Natural killer cell treated with Interleukin-12 subunit alpha and Interleukin-12 subunit beta and Interleukin-15 and Interleukin-18, amount 100 ng/mL, for 72 hours (primary cell): ENCODE measurements at regions not wholly inside any gene's neighbourhood (a gene's known extent, or its start where the extent isn't known, plus 50 kb on each side); places are given as distances from the start of the nearest gene placed in this dataset.

Experiments used
- ATAC-seq, 2 donors: fragments of 150-1000 bp; cut with Tn5 transposase in 1 of 2; sonication (Bioruptor Pico), chemical (Tn5 transposase) in 1 of 2; 2 replicates each; pipeline ENCODE4 v1.10.0; 2021
- DNase-seq: peaks from one replicate; pipeline ENCODE4 v3.0.0; 2022; ENCODE audit warnings: low spot score
- H3K27ac Mint-ChIP-seq, 2 donors: 1 replicate in 1 of 2; 2 replicates in 1 of 2; pipeline ENCODE4 v1.8.0; 2022; ENCODE audit warnings: mixed read lengths in 2 of 2, mild to moderate bottlenecking in 1 of 2, moderate library complexity in 1 of 2
- H3K27me3 Mint-ChIP-seq, 2 donors: 1 replicate in 1 of 2; 2 replicates in 1 of 2; pipeline ENCODE4 v1.8.0; 2022; ENCODE audit warnings: mixed read lengths in 2 of 2
- H3K36me3 Mint-ChIP-seq: one replicate; pipeline ENCODE4 v1.8.0; 2022; ENCODE audit warnings: mixed read lengths
- H3K4me1 Mint-ChIP-seq, 2 donors: 1 replicate in 1 of 2; 2 replicates in 1 of 2; pipeline ENCODE4 v1.8.0; 2022; ENCODE audit warnings: low read depth in 2 of 2, mixed read lengths in 2 of 2, mild to moderate bottlenecking in 1 of 2
- H3K4me3 Mint-ChIP-seq: one replicate; pipeline ENCODE4 v1.8.0; 2022; ENCODE audit warnings: mixed read lengths
- H3K9me3 Mint-ChIP-seq: 2 replicates; pipeline ENCODE4 v1.8.0; 2022; ENCODE audit warnings: mixed read lengths

- Mint-ChIP-seq H3K4me1 (no peaks in the 10 kb centered on the region), H3K9me3 (peaks cover 23% of the 10 kb centered on the region), H3K36me3 (peaks cover 3% of the 10 kb centered on the region), H3K27ac (no peak overlapping the region), H3K27me3 (no peaks in the 10 kb centered on the region), H3K4me3 (no peak overlapping the region)
- DNase-seq (no peak), ATAC-seq (no peak)
These were observed 602.5 kb upstream of the ARGLU1 start for GRCh38 chr13:107170270-107170931.

GRCh38 chr13:107157271-107157670 is 589.3 kb upstream of the ARGLU1 start:
- Mint-ChIP-seq H3K27ac (no peak overlapping the region), H3K36me3 (no peaks in the 10 kb centered on the region), H3K4me3 (no peak overlapping the region), H3K27me3 (no peaks in the 10 kb centered on the region), H3K9me3 (peaks cover 11% of the 10 kb centered on the region), H3K4me1 (no peaks in the 10 kb centered on the region)
- DNase-seq (no peak), ATAC-seq (no peak)

- Mint-ChIP-seq H3K36me3 (no peaks in the 10 kb centered on the region), H3K27ac (no peak overlapping the region), H3K4me3 (no peak overlapping the region), H3K27me3 (no peaks in the 10 kb centered on the region), H3K4me1 (no peaks in the 10 kb centered on the region), H3K9me3 (peaks cover 13% of the 10 kb centered on the region)
- ATAC-seq (no peak), DNase-seq (no peak)
These were observed 576.5 kb upstream of the ARGLU1 start for GRCh38 chr13:107144432-107144831.

GRCh38 chr13:107141767-107142166 is 573.8 kb upstream of the ARGLU1 start:
- Mint-ChIP-seq H3K27ac (no peak overlapping the region), H3K4me3 (no peak overlapping the region), H3K36me3 (no peaks in the 10 kb centered on the region), H3K4me1 (no peaks in the 10 kb centered on the region), H3K9me3 (peaks cover 8% of the 10 kb centered on the region), H3K27me3 (no peaks in the 10 kb centered on the region)
- DNase-seq (no peak), ATAC-seq (no peak)

- no peak for ATAC-seq
- Mint-ChIP-seq H3K36me3 (no peaks in the 10 kb centered on the region), H3K9me3 (peaks cover 10% of the 10 kb centered on the region), H3K27me3 (no peaks in the 10 kb centered on the region), H3K4me3 (no peak overlapping the region), H3K27ac (no peak overlapping the region), H3K4me1 (no peaks in the 10 kb centered on the region)
- no peak for DNase-seq
These were observed 571.1 kb upstream of the ARGLU1 start for GRCh38 chr13:107139006-107139405.

GRCh38 chr13:107138486-107138885 is 570.5 kb upstream of the ARGLU1 start:
- Mint-ChIP-seq H3K4me3 (no peak overlapping the region), H3K36me3 (no peaks in the 10 kb centered on the region), H3K4me1 (no peaks in the 10 kb centered on the region), H3K9me3 (peaks cover 11% of the 10 kb centered on the region), H3K27me3 (no peaks in the 10 kb centered on the region), H3K27ac (no peak overlapping the region)
- ATAC-seq (no peak), DNase-seq (no peak)

- no peak for ATAC-seq
- Mint-ChIP-seq H3K9me3 (peaks cover 22% of the 10 kb centered on the region), H3K4me3 (no peak overlapping the region), H3K27me3 (no peaks in the 10 kb centered on the region), H3K36me3 (no peaks in the 10 kb centered on the region), H3K27ac (no peak overlapping the region), H3K4me1 (no peaks in the 10 kb centered on the region)
- no peak for DNase-seq
These were observed 566.0 kb upstream of the ARGLU1 start for GRCh38 chr13:107133950-107134349.

- DNase-seq (no peak), ATAC-seq (no peak)
- no peaks in the 10 kb centered on the region for H3K27me3 Mint-ChIP-seq
- no peak overlapping the region for H3K27ac Mint-ChIP-seq
- H3K36me3 Mint-ChIP-seq: no peaks in the 10 kb centered on the region
- H3K9me3 Mint-ChIP-seq: peaks cover 26% of the 10 kb centered on the region
- H3K4me3 Mint-ChIP-seq: no peak overlapping the region
- H3K4me1 Mint-ChIP-seq: no peaks in the 10 kb centered on the region
These were observed 562.6 kb upstream of the ARGLU1 start for GRCh38 chr13:107130566-107130965.

- no peak for DNase-seq
- Mint-ChIP-seq H3K27ac (no peak overlapping the region), H3K27me3 (no peaks in the 10 kb centered on the region), H3K4me1 (no peaks in the 10 kb centered on the region), H3K4me3 (no peak overlapping the region), H3K9me3 (peaks cover 7% of the 10 kb centered on the region), H3K36me3 (no peaks in the 10 kb centered on the region)
- ATAC-seq: no peak
These were observed 556.8 kb upstream of the ARGLU1 start for GRCh38 chr13:107124730-107125129.

- DNase-seq: no peak
- Mint-ChIP-seq H3K9me3 (peaks cover 7% of the 10 kb centered on the region), H3K36me3 (no peaks in the 10 kb centered on the region), H3K4me3 (no peak overlapping the region), H3K27ac (no peak overlapping the region), H3K27me3 (no peaks in the 10 kb centered on the region), H3K4me1 (no peaks in the 10 kb centered on the region)
- ATAC-seq: no peak
These were observed 556.3 kb upstream of the ARGLU1 start for GRCh38 chr13:107124129-107124718.

GRCh38 chr13:107121793-107122192 is 553.9 kb upstream of the ARGLU1 start:
- no peaks in the 10 kb centered on the region for H3K4me1 Mint-ChIP-seq
- ATAC-seq (no peak), DNase-seq (no peak)
- H3K36me3 Mint-ChIP-seq: no peaks in the 10 kb centered on the region
- no peaks in the 10 kb centered on the region for H3K9me3 Mint-ChIP-seq
- H3K27me3 Mint-ChIP-seq: no peaks in the 10 kb centered on the region
- H3K4me3 Mint-ChIP-seq: no peak overlapping the region
- H3K27ac Mint-ChIP-seq: no peak overlapping the region

GRCh38 chr13:107119989-107120881 is 552.3 kb upstream of the ARGLU1 start:
- Mint-ChIP-seq H3K27me3 (no peaks in the 10 kb centered on the region), H3K36me3 (no peaks in the 10 kb centered on the region), H3K4me3 (no peak overlapping the region), H3K27ac (no peak overlapping the region), H3K9me3 (peaks cover 4% of the 10 kb centered on the region), H3K4me1 (no peaks in the 10 kb centered on the region)
- no peak for ATAC-seq
- no peak for DNase-seq

GRCh38 chr13:107118506-107118905 is 550.6 kb upstream of the ARGLU1 start:
- Mint-ChIP-seq H3K27ac (no peak overlapping the region), H3K36me3 (no peaks in the 10 kb centered on the region), H3K4me1 (no peaks in the 10 kb centered on the region), H3K4me3 (no peak overlapping the region), H3K27me3 (no peaks in the 10 kb centered on the region), H3K9me3 (peaks cover 7% of the 10 kb centered on the region)
- ATAC-seq (no peak), DNase-seq (no peak)

GRCh38 chr13:107117327-107118012 is 549.5 kb upstream of the ARGLU1 start:
- Mint-ChIP-seq H3K27me3 (no peaks in the 10 kb centered on the region), H3K36me3 (no peaks in the 10 kb centered on the region), H3K4me1 (no peaks in the 10 kb centered on the region), H3K9me3 (peaks cover 7% of the 10 kb centered on the region), H3K27ac (no peak overlapping the region), H3K4me3 (no peak overlapping the region)
- ATAC-seq: no peak
- DNase-seq: no peak
